Naive thymus-derived CD8-positive, alpha-beta T cell (primary cell): ENCODE measurements at regions not wholly inside any gene's neighbourhood (a gene's known extent, or its start where the extent isn't known, plus 50 kb on each side); places are given as distances from the start of the nearest gene placed in this dataset. TPM values are rescaled to one million over a fixed set of nuclear protein-coding genes. Genes with fewer than 3 reads are reported as not detected.

Experiments used
- microRNA-seq: library from miRNA; unstranded; fragments of <30 nt; microRNA quantifications from one replicate; pipeline ENCODE4 v1.2.0, GENCODE V29; 2022; ENCODE audit warnings: borderline microRNAs expressed

Small RNA genes lying in the stretch of these regions (microRNA-seq; reads per million reads assigned to microRNA genes)
- gene MIR1297 (not detected), gene MIR5007 (not detected)
